22Rv1 (cell line): ENCODE measurements at regions not wholly inside any gene's neighbourhood (a gene's known extent, or its start where the extent isn't known, plus 50 kb on each side); places are given as distances from the start of the nearest gene placed in this dataset.

ENCODE experiments used
- H3K27ac ChIP-seq: fragments of 450-650 bp; 2 replicates; pipeline ENCODE4 v1.5.1; 2017
- CTCF ChIP-seq: fragments of 450-650 bp; IDR thresholded peaks from 2 replicates; pipeline ENCODE4 v1.5.1; 2017; ENCODE audit warnings: mild to moderate bottlenecking
- ZFX ChIP-seq: fragments of 450-650 bp; IDR thresholded peaks from 2 replicates; pipeline ENCODE4 v1.6.1; 2017; ENCODE audit warnings: antibody characterized with exemption, borderline replicate concordance

GRCh38 chr10:35726846-35727245 lies 84.8 kb upstream of the FZD8 start:
- TF ChIP-seq ZFX: no peak
- TF ChIP-seq CTCF: no peak

GRCh38 chr10:35723992-35724391 lies 81.9 kb upstream of the FZD8 start:
- TF ChIP-seq ZFX: no peak
- no peak for TF ChIP-seq CTCF
- no peak overlapping the region for H3K27ac ChIP-seq

More at GRCh38 chr10:35726846-35727245, 84.8 kb upstream of the FZD8 start:
- no peak overlapping the region for H3K27ac ChIP-seq

GRCh38 chr10:35723059-35723458 lies 81.0 kb upstream of the FZD8 start:
- no peak for TF ChIP-seq ZFX
- no peak for TF ChIP-seq CTCF
- no peak overlapping the region for H3K27ac ChIP-seq

- H3K27ac ChIP-seq: no peak overlapping the region
- no peak for TF ChIP-seq CTCF
- TF ChIP-seq ZFX: no peak
These were observed 80.5 kb upstream of the FZD8 start for GRCh38 chr10:35722636-35723035.

GRCh38 chr10:35722226-35722625 lies 80.1 kb upstream of the FZD8 start:
- no peak overlapping the region for H3K27ac ChIP-seq
- TF ChIP-seq ZFX (no peak), CTCF (no peak)

- H3K27ac ChIP-seq: no peak overlapping the region
- TF ChIP-seq CTCF (no peak), ZFX (no peak)
These were observed 78.3 kb upstream of the FZD8 start for GRCh38 chr10:35720366-35720765.

- no peak overlapping the region for H3K27ac ChIP-seq
- no peak for TF ChIP-seq CTCF
- TF ChIP-seq ZFX: no peak
These were observed 74.7 kb upstream of the FZD8 start for GRCh38 chr10:35716776-35717175.
